Ovary (tissue), 3 donors: ENCODE measurements at regions not wholly inside any gene's neighbourhood (a gene's known extent, or its start where the extent isn't known, plus 50 kb on each side); places are given as distances from the start of the nearest gene placed in this dataset.

Source experiments
- CTCF ChIP-seq, 3 donors: fragments of 450-650 bp in 2 of 3; fragments of 200-600 bp in 1 of 3; IDR thresholded peaks; one replicate each; pipeline versions ENCODE4 v1.5.1 to v1.8.0; 2016 to 2022; ENCODE audit warnings: antibody characterized with exemption in 3 of 3, mild to moderate bottlenecking in 1 of 3
- EP300 ChIP-seq: sonication (generic); formaldehyde crosslinking; IDR thresholded peaks from one replicate; pipeline ENCODE4 v1.6.1; 2017; ENCODE audit warnings: antibody characterized with exemption
- POLR2A ChIP-seq: fragments of 450-650 bp; IDR thresholded peaks from one replicate; pipeline ENCODE4 v1.6.1; 2017; ENCODE audit warnings: antibody characterized with exemption, mild to moderate bottlenecking, moderate library complexity
- donor health status: DM: no; HTN: no; CAD: no.

- no peak for TF ChIP-seq EP300
- no peak for TF ChIP-seq CTCF (IDR thresholded peaks at IDR 0.05)
- no peak for TF ChIP-seq POLR2A
Measured at GRCh38 chr2:142445023-142445422, 314.2 kb upstream of the LRP1B start.
